Naive B cell (primary cell): ENCODE measurements at regions not wholly inside any gene's neighbourhood (a gene's known extent, or its start where the extent isn't known, plus 50 kb on each side); places are given as distances from the start of the nearest gene placed in this dataset.

Experiments used
- ATAC-seq, 2 donors: fragments of 150-1000 bp; cut with Tn5 transposase; 2 replicates each; pipeline ENCODE4 v1.10.0; 2021; ENCODE audit warnings: low read depth in 2 of 2, mild to moderate bottlenecking in 2 of 2, moderate library complexity in 2 of 2
- DNase-seq: peaks from one replicate; pipeline ENCODE4 v3.0.0; 2022
- H3K27ac Mint-ChIP-seq, 6 donors: one replicate each; pipeline ENCODE4 v1.8.0; 2020 to 2022; ENCODE audit warnings: mild to moderate bottlenecking in 6 of 6, mixed read lengths in 6 of 6, moderate library complexity in 5 of 6, inconsistent platforms in 2 of 6
- H3K27me3 Mint-ChIP-seq, 3 donors: one replicate each; pipeline ENCODE4 v1.8.0; 2021 to 2022; ENCODE audit warnings: mixed read lengths in 3 of 3, mild to moderate bottlenecking in 1 of 3
- H3K36me3 Mint-ChIP-seq, 2 donors: one replicate each; pipeline ENCODE4 v1.8.0; 2020 to 2022; ENCODE audit warnings: mixed read lengths in 2 of 2, inconsistent platforms in 1 of 2, mild to moderate bottlenecking in 1 of 2
- H3K4me1 Mint-ChIP-seq, 3 donors: one replicate each; pipeline ENCODE4 v1.8.0; 2020 to 2022; ENCODE audit warnings: mixed read lengths in 3 of 3, inconsistent platforms in 1 of 3, mild to moderate bottlenecking in 1 of 3, moderate library complexity in 1 of 3
- H3K4me3 Mint-ChIP-seq, 8 donors: one replicate each; pipeline ENCODE4 v1.8.0; 2020 to 2022; ENCODE audit warnings: mild to moderate bottlenecking in 8 of 8, mixed read lengths in 8 of 8, moderate library complexity in 8 of 8, inconsistent platforms in 2 of 8
- H3K9me3 Mint-ChIP-seq, 7 donors: one replicate each; pipeline ENCODE4 v1.8.0; 2020 to 2022; ENCODE audit warnings: mixed read lengths in 7 of 7, mild to moderate bottlenecking in 5 of 7, inconsistent platforms in 2 of 7, moderate library complexity in 1 of 7

GRCh38 chr6:15038013-15038791 is 207.7 kb upstream of the JARID2 start:
- Mint-ChIP-seq H3K36me3 (no peaks in the 10 kb centered on the region), H3K9me3 (no peaks in the 10 kb centered on the region), H3K4me1 (peaks cover 6 to 31% (median 18%) of the 10 kb centered on the region in 3 donors), H3K27ac (peak overlapping the region in 1 of 6 donors; percentile 67), H3K4me3 (no peak overlapping the region), H3K27me3 (no peaks in the 10 kb centered on the region)
- DNase-seq (no peak), ATAC-seq (no peak)

- Mint-ChIP-seq H3K27ac (peak overlapping the region in 1 of 6 donors; percentile 57), H3K4me3 (no peak overlapping the region), H3K4me1 (peaks cover 6 to 23% (median 10%) of the 10 kb centered on the region in 3 donors), H3K36me3 (no peaks in the 10 kb centered on the region), H3K9me3 (no peaks in the 10 kb centered on the region), H3K27me3 (no peaks in the 10 kb centered on the region)
- DNase-seq (no peak), ATAC-seq (no peak)
Measured at GRCh38 chr6:15039136-15039535, 206.7 kb upstream of the JARID2 start.

- ATAC-seq (no peak), DNase-seq (no peak)
- Mint-ChIP-seq H3K9me3 (no peaks in the 10 kb centered on the region), H3K4me3 (no peak overlapping the region), H3K36me3 (no peaks in the 10 kb centered on the region), H3K27me3 (no peaks in the 10 kb centered on the region), H3K4me1 (peaks cover 0 to 13% (median 2%) of the 10 kb centered on the region in 3 donors), H3K27ac (no peak overlapping the region)
Measured at GRCh38 chr6:15042938-15043337, 202.9 kb upstream of the JARID2 start.

- DNase-seq (no peak), ATAC-seq (no peak)
- Mint-ChIP-seq H3K9me3 (no peaks in the 10 kb centered on the region), H3K4me3 (no peak overlapping the region), H3K27ac (peak overlapping the region in 2 of 6 donors; percentile 27 to 93), H3K4me1 (peaks cover 13 to 27% (median 14%) of the 10 kb centered on the region in 3 donors), H3K36me3 (no peaks in the 10 kb centered on the region), H3K27me3 (no peaks in the 10 kb centered on the region)
Measured at GRCh38 chr6:15044146-15044882, 201.6 kb upstream of the JARID2 start.

- H3K36me3 Mint-ChIP-seq, result no peaks in the 10 kb centered on the region
- no peaks in the 10 kb centered on the region for H3K27me3 Mint-ChIP-seq
- H3K9me3 Mint-ChIP-seq, result no peaks in the 10 kb centered on the region
- no peak overlapping the region for H3K4me3 Mint-ChIP-seq
- ATAC-seq (no peak), DNase-seq (no peak)
- no peak overlapping the region for H3K27ac Mint-ChIP-seq
- peaks cover 13 to 30% (median 15%) of the 10 kb centered on the region in 3 donors for H3K4me1 Mint-ChIP-seq
Measured at GRCh38 chr6:15044948-15045347, 200.9 kb upstream of the JARID2 start.

GRCh38 chr6:15046751-15047150 is 199.1 kb upstream of the JARID2 start:
- H3K27ac Mint-ChIP-seq, result peak overlapping the region in 3 of 6 donors; percentile 5 to 92 (median 42)
- H3K4me1 Mint-ChIP-seq, result peaks cover 13 to 30% (median 15%) of the 10 kb centered on the region in 3 donors
- H3K36me3 Mint-ChIP-seq, result no peaks in the 10 kb centered on the region
- H3K27me3 Mint-ChIP-seq, result no peaks in the 10 kb centered on the region
- DNase-seq, result no peak
- H3K4me3 Mint-ChIP-seq, result no peak overlapping the region
- ATAC-seq, result no peak
- H3K9me3 Mint-ChIP-seq, result no peaks in the 10 kb centered on the region

- Mint-ChIP-seq H3K4me1 (peaks cover 13 to 30% (median 15%) of the 10 kb centered on the region in 3 donors), H3K9me3 (no peaks in the 10 kb centered on the region), H3K27me3 (no peaks in the 10 kb centered on the region), H3K27ac (peak overlapping the region in 5 of 6 donors; percentile 23 to 87 (median 55)), H3K4me3 (peak overlapping the region in 4 of 8 donors; percentile 6 to 49 (median 18)), H3K36me3 (no peaks in the 10 kb centered on the region)
- ATAC-seq, result peak; percentile 50 to 52
- DNase-seq, result peak; percentile 24
Measured at GRCh38 chr6:15048367-15048766, 197.5 kb upstream of the JARID2 start.

GRCh38 chr6:15058200-15059061 is 187.4 kb upstream of the JARID2 start:
- H3K27ac Mint-ChIP-seq, result peak overlapping the region in 1 of 6 donors; percentile 8
- ATAC-seq (no peak), DNase-seq (no peak)
- H3K36me3 Mint-ChIP-seq, result no peaks in the 10 kb centered on the region
- H3K4me3 Mint-ChIP-seq, result no peak overlapping the region
- H3K4me1 Mint-ChIP-seq, result peaks cover 15 to 26% (median 21%) of the 10 kb centered on the region in 3 donors
- peaks cover 0 to 7% (median 2%) of the 10 kb centered on the region in 7 donors for H3K9me3 Mint-ChIP-seq
- peaks cover 0 to 7% (median 0%) of the 10 kb centered on the region in 3 donors for H3K27me3 Mint-ChIP-seq

GRCh38 chr6:15061180-15061641 is 184.7 kb upstream of the JARID2 start:
- Mint-ChIP-seq H3K36me3 (no peaks in the 10 kb centered on the region), H3K4me3 (peak overlapping the region in 6 of 8 donors; percentile 30 to 82 (median 49)), H3K9me3 (peaks cover 0 to 7% (median 2%) of the 10 kb centered on the region in 7 donors), H3K27me3 (no peaks in the 10 kb centered on the region), H3K27ac (peak overlapping the region in 4 of 6 donors; percentile 3 to 83 (median 54)), H3K4me1 (peaks cover 18 to 30% (median 24%) of the 10 kb centered on the region in 3 donors)
- DNase-seq (peak; percentile 7), ATAC-seq (peak; percentile 45 to 62)

GRCh38 chr6:15061908-15062515 is 183.9 kb upstream of the JARID2 start:
- Mint-ChIP-seq H3K36me3 (no peaks in the 10 kb centered on the region), H3K27me3 (peaks cover 0 to 2% (median 0%) of the 10 kb centered on the region in 3 donors), H3K4me1 (peaks cover 18 to 30% (median 24%) of the 10 kb centered on the region in 3 donors), H3K4me3 (peak overlapping the region in 1 of 8 donors; percentile 77), H3K27ac (peak overlapping the region in 3 of 6 donors; percentile 22 to 83 (median 36)), H3K9me3 (peaks cover 0 to 7% (median 2%) of the 10 kb centered on the region in 7 donors)
- DNase-seq (no peak), ATAC-seq (no peak)

GRCh38 chr6:15062516-15063252 is 183.2 kb upstream of the JARID2 start:
- H3K4me1 Mint-ChIP-seq, result peaks cover 18 to 30% (median 24%) of the 10 kb centered on the region in 3 donors
- H3K9me3 Mint-ChIP-seq, result peaks cover 0 to 7% (median 2%) of the 10 kb centered on the region in 7 donors
- ATAC-seq (no peak), DNase-seq (no peak)
- H3K27me3 Mint-ChIP-seq, result peaks cover 0 to 4% (median 0%) of the 10 kb centered on the region in 3 donors
- no peaks in the 10 kb centered on the region for H3K36me3 Mint-ChIP-seq
- peak overlapping the region in 1 of 8 donors; percentile 54 for H3K4me3 Mint-ChIP-seq
- H3K27ac Mint-ChIP-seq, result peak overlapping the region in 3 of 6 donors; percentile 22 to 83 (median 36)
